ENCODE measurements at regions not wholly inside any gene's neighbourhood (a gene's known extent, or its start where the extent isn't known, plus 50 kb on each side); places are given as distances from the start of the nearest gene placed in this dataset.

GRCh38 chr10:10642751-10643150 lies 374.9 kb upstream of the CELF2 start:
- Histone ChIP-seq H3F3A (ENCODE audit: insufficient read depth, low read length) (no peaks in the 10 kb centered on the region), H3K9me3 (ENCODE audit: low read length) (no peaks in the 10 kb centered on the region), H3K79me2 (ENCODE audit: insufficient read depth, low read length) (no peaks in the 10 kb centered on the region), H3K27ac (ENCODE audit: low read depth, low read length, poor library complexity, severe bottlenecking) (no peak overlapping the region), H3K27me3 (ENCODE audit: insufficient read depth, low read length) (no peaks in the 10 kb centered on the region), H4K20me1 (ENCODE audit: insufficient read depth, low read length) (no peaks in the 10 kb centered on the region), H3K4me1 (ENCODE audit: insufficient read depth, low read length, severe bottlenecking) (no peaks in the 10 kb centered on the region), H3K9me2 (ENCODE audit: low read depth, low read length) (no peaks in the 10 kb centered on the region), H3K9ac (ENCODE audit: low read length) (no peak overlapping the region), H3K4me2 (ENCODE audit: low read length) (no peak overlapping the region), H3K36me3 (ENCODE audit: insufficient read depth, low read length) (no peaks in the 10 kb centered on the region), H2AFZ (ENCODE audit: low read length) (no peak overlapping the region), H3K4me3 (ENCODE audit: low read depth, low read length, poor library complexity, severe bottlenecking) (no peak overlapping the region)
- TF ChIP-seq CTCF (IDR thresholded peaks at IDR 0.05; ENCODE audit: low read length): no peak
- no peak for TF ChIP-seq EZH2 (IDR thresholded peaks at IDR 0.05; ENCODE audit: borderline replicate concordance, low read length)

GRCh38 chr10:10644008-10644646 lies 373.5 kb upstream of the CELF2 start:
- Histone ChIP-seq H3K9me3 (ENCODE audit: low read length) (no peaks in the 10 kb centered on the region), H3F3A (ENCODE audit: insufficient read depth, low read length) (no peaks in the 10 kb centered on the region), H3K4me3 (ENCODE audit: low read depth, low read length, poor library complexity, severe bottlenecking) (no peak overlapping the region), H4K20me1 (ENCODE audit: insufficient read depth, low read length) (no peaks in the 10 kb centered on the region), H3K27me3 (ENCODE audit: insufficient read depth, low read length) (no peaks in the 10 kb centered on the region), H3K9me2 (ENCODE audit: low read depth, low read length) (no peaks in the 10 kb centered on the region), H2AFZ (ENCODE audit: low read length) (no peak overlapping the region), H3K4me1 (ENCODE audit: insufficient read depth, low read length, severe bottlenecking) (no peaks in the 10 kb centered on the region), H3K79me2 (ENCODE audit: insufficient read depth, low read length) (no peaks in the 10 kb centered on the region), H3K9ac (ENCODE audit: low read length) (no peak overlapping the region), H3K27ac (ENCODE audit: low read depth, low read length, poor library complexity, severe bottlenecking) (no peak overlapping the region), H3K36me3 (ENCODE audit: insufficient read depth, low read length) (no peaks in the 10 kb centered on the region), H3K4me2 (ENCODE audit: low read length) (no peak overlapping the region)
- TF ChIP-seq EZH2 (IDR thresholded peaks at IDR 0.05; ENCODE audit: borderline replicate concordance, low read length) (no peak), CTCF (IDR thresholded peaks at IDR 0.05; ENCODE audit: low read length) (no peak)

- H2AFZ ChIP-seq (ENCODE audit: low read length): no peak overlapping the region
- no peak overlapping the region for H3K9ac ChIP-seq (ENCODE audit: low read length)
- no peaks in the 10 kb centered on the region for H3F3A ChIP-seq (ENCODE audit: insufficient read depth, low read length)
- no peak for TF ChIP-seq EZH2 (IDR thresholded peaks at IDR 0.05; ENCODE audit: borderline replicate concordance, low read length)
- TF ChIP-seq CTCF (IDR thresholded peaks at IDR 0.05; ENCODE audit: low read length): no peak
- H3K79me2 ChIP-seq (ENCODE audit: insufficient read depth, low read length): no peaks in the 10 kb centered on the region
- no peaks in the 10 kb centered on the region for H3K4me1 ChIP-seq (ENCODE audit: insufficient read depth, low read length, severe bottlenecking)
- H4K20me1 ChIP-seq (ENCODE audit: insufficient read depth, low read length): no peaks in the 10 kb centered on the region
- no peak overlapping the region for H3K4me3 ChIP-seq (ENCODE audit: low read depth, low read length, poor library complexity, severe bottlenecking)
- no peak overlapping the region for H3K27ac ChIP-seq (ENCODE audit: low read depth, low read length, poor library complexity, severe bottlenecking)
- H3K9me3 ChIP-seq (ENCODE audit: low read length): no peaks in the 10 kb centered on the region
- no peak overlapping the region for H3K4me2 ChIP-seq (ENCODE audit: low read length)
- no peaks in the 10 kb centered on the region for H3K27me3 ChIP-seq (ENCODE audit: insufficient read depth, low read length)
- no peaks in the 10 kb centered on the region for H3K36me3 ChIP-seq (ENCODE audit: insufficient read depth, low read length)
- no peaks in the 10 kb centered on the region for H3K9me2 ChIP-seq (ENCODE audit: low read depth, low read length)
Observed at GRCh38 chr10:10644676-10645385, 372.8 kb upstream of the CELF2 start.
